ENCODE measurements at regions not wholly inside any gene's neighbourhood (a gene's known extent, or its start where the extent isn't known, plus 50 kb on each side); places are given as distances from the start of the nearest gene placed in this dataset.

DNA sequence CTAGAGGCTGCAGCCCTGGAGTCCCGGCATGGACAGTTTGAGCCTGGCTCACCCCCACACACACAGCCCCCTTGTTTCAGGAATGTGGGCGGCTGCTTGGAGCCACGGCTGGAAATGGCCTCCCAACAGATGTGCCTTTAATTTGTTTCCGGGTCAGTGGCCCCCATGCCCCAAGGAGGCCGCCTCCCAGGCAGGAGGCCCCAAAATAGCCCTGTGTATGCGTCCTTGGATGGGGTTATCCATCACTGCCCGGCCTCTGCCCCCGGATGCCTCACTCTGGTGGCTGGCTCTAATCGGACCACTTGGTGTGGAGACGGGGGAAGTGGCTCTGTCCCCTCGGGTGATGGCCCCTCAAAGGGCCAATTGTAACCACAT lies 151.9 kb upstream of the MYCN start:
- POLR2A ChIA-PET: no interaction called here
- Mint-ChIP-seq H3K4me3 (no peak overlapping the region), H3K9me3 (no peaks in the 10 kb centered on the region), H3K27ac (no peak overlapping the region), H3K4me1 (no peaks in the 10 kb centered on the region), H3K36me3 (ENCODE audit: low read depth) (no peaks in the 10 kb centered on the region), H3K27me3 (no peaks in the 10 kb centered on the region)
- DNase-seq: no peak
- CTCF ChIA-PET: no interaction called here

- no peak for DNase-seq
- Mint-ChIP-seq H3K36me3 (ENCODE audit: low read depth) (no peaks in the 10 kb centered on the region), H3K4me3 (no peak overlapping the region), H3K4me1 (no peaks in the 10 kb centered on the region), H3K27me3 (no peaks in the 10 kb centered on the region), H3K27ac (no peak overlapping the region), H3K9me3 (no peaks in the 10 kb centered on the region)
- ChIA-PET CTCF (no interaction called here), POLR2A (no interaction called here)
Observed at GRCh38 chr2:15788830-15789229, 151.5 kb upstream of the MYCN start.

- H3K4me1 Mint-ChIP-seq: no peaks in the 10 kb centered on the region
- no peaks in the 10 kb centered on the region for H3K27me3 Mint-ChIP-seq
- H3K36me3 Mint-ChIP-seq (ENCODE audit: low read depth): no peaks in the 10 kb centered on the region
- no peak overlapping the region for H3K4me3 Mint-ChIP-seq
- DNase-seq: no peak
- ChIA-PET CTCF (no interaction called here), POLR2A (no interaction called here)
- no peaks in the 10 kb centered on the region for H3K9me3 Mint-ChIP-seq
- H3K27ac Mint-ChIP-seq: no peak overlapping the region
Observed at GRCh38 chr2:15789381-15790062, 150.8 kb upstream of the MYCN start.

GRCh38 chr2:15790326-15790725 lies 150.0 kb upstream of the MYCN start:
- ChIA-PET POLR2A (no interaction called here), CTCF (no interaction called here)
- DNase-seq: no peak
- Mint-ChIP-seq H3K4me1 (no peaks in the 10 kb centered on the region), H3K4me3 (no peak overlapping the region), H3K36me3 (ENCODE audit: low read depth) (no peaks in the 10 kb centered on the region), H3K27me3 (no peaks in the 10 kb centered on the region), H3K27ac (no peak overlapping the region), H3K9me3 (no peaks in the 10 kb centered on the region)

- H3K9me3 Mint-ChIP-seq: no peaks in the 10 kb centered on the region
- H3K4me3 Mint-ChIP-seq: no peak overlapping the region
- no peaks in the 10 kb centered on the region for H3K36me3 Mint-ChIP-seq (ENCODE audit: low read depth)
- ChIA-PET CTCF (no interaction called here), POLR2A (no interaction called here)
- no peaks in the 10 kb centered on the region for H3K27me3 Mint-ChIP-seq
- DNase-seq: no peak
- no peak overlapping the region for H3K27ac Mint-ChIP-seq
- no peaks in the 10 kb centered on the region for H3K4me1 Mint-ChIP-seq
Observed at GRCh38 chr2:15790838-15791237, 149.5 kb upstream of the MYCN start.

- no peak for DNase-seq
- H3K9me3 Mint-ChIP-seq: no peaks in the 10 kb centered on the region
- ChIA-PET CTCF (no interaction called here), POLR2A (no interaction called here)
- H3K4me3 Mint-ChIP-seq: no peak overlapping the region
- H3K27ac Mint-ChIP-seq: no peak overlapping the region
- no peaks in the 10 kb centered on the region for H3K36me3 Mint-ChIP-seq (ENCODE audit: low read depth)
- no peaks in the 10 kb centered on the region for H3K4me1 Mint-ChIP-seq
- H3K27me3 Mint-ChIP-seq: no peaks in the 10 kb centered on the region
Observed at GRCh38 chr2:15791294-15791693, 149.1 kb upstream of the MYCN start.

GRCh38 chr2:15792331-15792730 lies 148.0 kb upstream of the MYCN start:
- H3K4me1 Mint-ChIP-seq: no peaks in the 10 kb centered on the region
- H3K27me3 Mint-ChIP-seq: no peaks in the 10 kb centered on the region
- POLR2A ChIA-PET: no interaction called here
- H3K9me3 Mint-ChIP-seq: no peaks in the 10 kb centered on the region
- H3K27ac Mint-ChIP-seq: no peak overlapping the region
- H3K4me3 Mint-ChIP-seq: no peak overlapping the region
- no peak for DNase-seq
- CTCF ChIA-PET: no interaction called here
- no peaks in the 10 kb centered on the region for H3K36me3 Mint-ChIP-seq (ENCODE audit: low read depth)

GRCh38 chr2:15793078-15793913 lies 147.1 kb upstream of the MYCN start:
- H3K9me3 Mint-ChIP-seq: no peaks in the 10 kb centered on the region
- ChIA-PET CTCF (no interaction called here), POLR2A (no interaction called here)
- no peak overlapping the region for H3K4me3 Mint-ChIP-seq
- H3K36me3 Mint-ChIP-seq (ENCODE audit: low read depth): no peaks in the 10 kb centered on the region
- H3K4me1 Mint-ChIP-seq: no peaks in the 10 kb centered on the region
- H3K27me3 Mint-ChIP-seq: no peaks in the 10 kb centered on the region
- DNase-seq: no peak
- H3K27ac Mint-ChIP-seq: no peak overlapping the region

DNA sequence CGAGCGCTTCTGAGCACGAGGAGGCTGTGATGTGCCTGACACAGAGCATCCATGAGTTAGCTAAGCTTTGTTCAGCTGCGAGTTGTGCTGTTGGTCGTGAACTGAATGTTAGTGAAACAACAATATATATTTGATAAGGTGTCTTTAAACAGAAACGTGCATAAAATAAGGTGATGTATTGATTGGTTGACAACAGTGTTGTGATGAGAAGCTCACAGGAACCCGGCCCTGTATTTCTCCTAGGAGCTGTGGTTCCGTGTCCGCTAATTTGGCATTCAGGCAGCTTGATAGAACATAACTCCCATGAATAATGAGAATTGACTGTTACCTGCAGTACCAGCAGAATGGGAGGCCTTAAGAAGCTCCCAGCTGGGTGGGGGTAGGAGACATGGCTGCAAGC lies 146.4 kb upstream of the MYCN start:
- ChIA-PET CTCF (no interaction called here), POLR2A (no interaction called here)
- Mint-ChIP-seq H3K4me1 (no peaks in the 10 kb centered on the region), H3K27me3 (no peaks in the 10 kb centered on the region), H3K4me3 (no peak overlapping the region), H3K36me3 (ENCODE audit: low read depth) (no peaks in the 10 kb centered on the region), H3K27ac (no peak overlapping the region), H3K9me3 (no peaks in the 10 kb centered on the region)
- no peak for DNase-seq

DNA sequence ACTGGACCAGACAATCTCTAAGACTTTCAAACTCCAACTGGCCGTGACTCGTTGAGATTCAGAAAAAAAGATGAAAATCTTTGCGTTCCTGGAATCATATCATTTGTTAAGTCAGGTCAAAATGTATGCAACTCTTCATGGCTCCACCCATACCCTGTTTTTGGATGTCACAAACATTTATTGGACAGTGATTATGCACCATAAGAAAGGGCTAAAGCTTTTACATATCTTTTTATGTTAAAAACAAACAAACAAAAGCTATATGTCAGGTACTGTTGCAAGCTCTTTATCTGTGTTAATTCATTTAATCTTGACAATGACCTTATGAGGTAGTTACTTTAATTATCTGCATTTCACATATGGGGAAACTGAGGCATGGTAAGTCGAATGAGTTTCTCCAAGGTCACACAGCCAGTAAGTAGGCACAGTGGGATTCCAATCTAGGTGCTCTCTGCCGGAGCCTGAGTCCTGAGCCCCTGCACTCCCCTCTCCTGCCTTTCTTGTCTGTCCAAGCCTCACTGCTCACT lies 145.7 kb upstream of the MYCN start:
- CTCF ChIA-PET: interaction anchor here (1.0 kb wide), 1 partner anchor 145 kb away, joined by 3 read pairs; no protein-coding TSS in a partner anchor

GRCh38 chr2:15795426-15795825 lies 144.9 kb upstream of the MYCN start:
- POLR2A ChIA-PET: no interaction called here
- DNase-seq: no peak
- no peak overlapping the region for H3K27ac Mint-ChIP-seq
- CTCF ChIA-PET: interaction anchor here (1.0 kb wide), 1 partner anchor 144 kb away, joined by 3 read pairs; no protein-coding TSS in a partner anchor
- no peak overlapping the region for H3K4me3 Mint-ChIP-seq
- no peaks in the 10 kb centered on the region for H3K9me3 Mint-ChIP-seq
- H3K4me1 Mint-ChIP-seq: no peaks in the 10 kb centered on the region
- no peaks in the 10 kb centered on the region for H3K36me3 Mint-ChIP-seq (ENCODE audit: low read depth)
- H3K27me3 Mint-ChIP-seq: no peaks in the 10 kb centered on the region

More for the DNA sequence above, 145.7 kb upstream of the MYCN start:
- Mint-ChIP-seq H3K4me1 (no peaks in the 10 kb centered on the region), H3K9me3 (no peaks in the 10 kb centered on the region), H3K36me3 (ENCODE audit: low read depth) (no peaks in the 10 kb centered on the region), H3K27ac (no peak overlapping the region), H3K27me3 (no peaks in the 10 kb centered on the region), H3K4me3 (no peak overlapping the region)
- POLR2A ChIA-PET: no interaction called here
- DNase-seq: no peak

- DNase-seq: no peak
- Mint-ChIP-seq H3K36me3 (ENCODE audit: low read depth) (no peaks in the 10 kb centered on the region), H3K4me1 (no peaks in the 10 kb centered on the region), H3K27me3 (no peaks in the 10 kb centered on the region), H3K9me3 (no peaks in the 10 kb centered on the region), H3K4me3 (no peak overlapping the region), H3K27ac (no peak overlapping the region)
- CTCF ChIA-PET: no interaction called here
- POLR2A ChIA-PET: no interaction called here
Observed at GRCh38 chr2:15796167-15796942, 144.0 kb upstream of the MYCN start.

- H3K27ac Mint-ChIP-seq: no peak overlapping the region
Observed at GRCh38 chr2:15797231-15797938, 143.0 kb upstream of the MYCN start.

More at GRCh38 chr2:15797231-15797938, 143.0 kb upstream of the MYCN start:
- no peak for DNase-seq
- Mint-ChIP-seq H3K4me3 (no peak overlapping the region), H3K4me1 (no peaks in the 10 kb centered on the region), H3K27me3 (no peaks in the 10 kb centered on the region), H3K9me3 (no peaks in the 10 kb centered on the region), H3K36me3 (ENCODE audit: low read depth) (no peaks in the 10 kb centered on the region)
- ChIA-PET POLR2A (no interaction called here), CTCF (no interaction called here)

Measured in activated CD4-positive, alpha-beta memory T cell treated with anti-CD3 and anti-CD28 coated beads, Interleukin-2, amount 10 ng/mL, durations not matched to agents 7 days and 5 days (primary cell).